GM12873 (cell line): ENCODE measurements at regions not wholly inside any gene's neighbourhood (a gene's known extent, or its start where the extent isn't known, plus 50 kb on each side); places are given as distances from the start of the nearest gene placed in this dataset.

Experiments
- TF ChIP-seq, protein P1 (sequence below): IDR thresholded peaks from 2 replicates; pipeline ENCODE4 v1.5.1; 2012; ENCODE audit warnings: low read depth, mild to moderate bottlenecking, moderate library complexity, low read length, control low read depth; ENCODE audit not compliant: insufficient read depth; ENCODE audit errors: missing control alignments

DNA sequence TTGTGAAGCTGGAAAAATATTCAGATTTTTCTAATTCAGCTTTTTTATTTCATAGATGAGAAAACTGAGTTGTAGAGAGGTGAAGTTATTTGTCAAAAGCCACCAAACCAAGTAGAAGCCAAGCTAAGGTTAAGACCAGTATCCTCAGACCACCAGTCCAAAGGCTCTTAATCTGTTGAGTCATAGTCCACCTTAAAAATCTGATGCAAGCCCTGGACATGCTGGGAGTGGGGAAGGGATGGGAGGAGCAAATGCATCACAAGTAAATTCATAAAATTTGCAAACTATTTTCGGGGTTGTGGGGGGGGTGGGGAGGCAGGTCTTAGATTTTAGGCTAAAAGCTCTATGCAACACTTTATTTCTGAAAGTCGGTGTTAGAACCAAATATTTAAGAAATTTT lies 307.7 kb upstream of the SEMA6D start:
- TF ChIP-seq, protein P1, sequence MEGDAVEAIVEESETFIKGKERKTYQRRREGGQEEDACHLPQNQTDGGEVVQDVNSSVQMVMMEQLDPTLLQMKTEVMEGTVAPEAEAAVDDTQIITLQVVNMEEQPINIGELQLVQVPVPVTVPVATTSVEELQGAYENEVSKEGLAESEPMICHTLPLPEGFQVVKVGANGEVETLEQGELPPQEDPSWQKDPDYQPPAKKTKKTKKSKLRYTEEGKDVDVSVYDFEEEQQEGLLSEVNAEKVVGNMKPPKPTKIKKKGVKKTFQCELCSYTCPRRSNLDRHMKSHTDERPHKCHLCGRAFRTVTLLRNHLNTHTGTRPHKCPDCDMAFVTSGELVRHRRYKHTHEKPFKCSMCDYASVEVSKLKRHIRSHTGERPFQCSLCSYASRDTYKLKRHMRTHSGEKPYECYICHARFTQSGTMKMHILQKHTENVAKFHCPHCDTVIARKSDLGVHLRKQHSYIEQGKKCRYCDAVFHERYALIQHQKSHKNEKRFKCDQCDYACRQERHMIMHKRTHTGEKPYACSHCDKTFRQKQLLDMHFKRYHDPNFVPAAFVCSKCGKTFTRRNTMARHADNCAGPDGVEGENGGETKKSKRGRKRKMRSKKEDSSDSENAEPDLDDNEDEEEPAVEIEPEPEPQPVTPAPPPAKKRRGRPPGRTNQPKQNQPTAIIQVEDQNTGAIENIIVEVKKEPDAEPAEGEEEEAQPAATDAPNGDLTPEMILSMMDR, result no peak

DNA sequence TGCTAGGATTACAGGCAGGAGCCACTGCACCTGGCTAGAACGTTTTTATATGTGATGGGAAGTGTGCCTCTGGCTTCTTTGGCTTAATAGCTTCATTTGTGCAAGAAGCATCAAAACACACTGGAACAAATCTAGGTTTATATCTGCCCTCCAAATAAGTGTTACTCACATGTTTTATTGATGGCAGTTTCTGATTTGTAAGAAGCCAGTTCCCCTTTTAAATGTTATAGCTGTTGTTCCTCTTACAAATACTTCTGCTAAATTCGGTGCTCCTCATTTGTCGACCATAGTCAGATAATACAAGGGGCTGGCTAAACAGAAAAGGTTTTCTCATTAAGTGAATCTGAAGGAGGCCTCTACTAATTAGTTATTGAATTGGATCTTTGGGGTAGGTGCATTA lies 307.1 kb upstream of the SEMA6D start:
- TF ChIP-seq, protein P1, result no peak

DNA sequence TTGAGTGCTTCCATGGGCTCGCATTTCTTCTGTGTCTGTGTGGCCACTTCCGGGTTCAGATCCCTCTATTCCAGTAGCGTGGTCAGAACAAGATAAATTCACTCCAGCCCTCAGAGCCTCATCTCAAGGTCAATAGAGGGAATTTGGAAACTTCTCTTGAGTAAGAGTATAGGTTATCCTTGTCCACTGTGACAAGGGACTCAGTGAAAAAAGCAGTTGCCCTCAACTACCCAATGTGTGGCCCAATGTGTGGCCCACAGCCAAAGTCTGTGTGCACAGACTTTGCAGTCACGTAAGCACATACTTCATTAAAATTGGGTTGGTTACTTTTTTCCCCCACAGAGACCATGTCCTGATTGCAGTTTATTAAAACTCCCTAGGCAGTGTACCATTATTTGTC lies 305.6 kb upstream of the SEMA6D start:
- TF ChIP-seq, protein P1, result no peak

DNA sequence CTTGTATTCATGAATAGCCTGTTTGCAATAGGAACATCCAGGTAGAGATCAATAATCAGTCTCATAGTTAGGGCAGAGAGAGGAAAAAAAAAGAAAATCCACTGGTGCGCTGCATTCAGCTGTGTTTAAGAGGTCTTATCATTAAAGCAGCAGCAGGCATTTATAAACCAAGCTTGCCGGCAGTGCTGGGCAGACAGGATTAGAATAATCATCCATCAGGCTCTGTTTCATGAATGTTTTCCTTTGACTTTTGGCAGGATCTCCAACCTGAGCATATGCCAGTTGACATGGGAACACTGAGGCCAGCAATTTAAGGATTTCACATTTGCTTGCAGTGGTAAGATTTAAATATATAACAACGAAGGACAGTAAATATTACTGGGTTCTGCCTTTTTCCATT lies 305.2 kb upstream of the SEMA6D start:
- TF ChIP-seq, protein P1, result no peak

DNA sequence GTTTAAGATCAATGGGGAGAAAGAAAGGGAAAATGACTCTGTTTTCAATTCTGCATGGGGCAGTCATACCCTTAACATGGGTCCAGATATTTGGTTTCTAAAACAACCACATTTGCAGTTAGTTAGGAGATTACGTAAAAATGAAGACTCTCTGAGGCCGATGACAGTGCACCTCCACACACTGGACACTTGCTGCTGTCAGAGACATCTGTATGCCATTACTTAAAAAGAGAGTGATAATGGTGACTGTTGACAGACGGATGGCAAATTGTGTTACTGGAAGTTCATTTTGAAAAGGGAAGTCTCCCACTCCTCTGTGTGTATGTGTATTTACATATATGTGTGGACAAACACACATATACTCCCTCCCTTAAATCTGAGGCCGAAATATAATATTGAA lies 304.5 kb upstream of the SEMA6D start:
- TF ChIP-seq, protein P1, result no peak

DNA sequence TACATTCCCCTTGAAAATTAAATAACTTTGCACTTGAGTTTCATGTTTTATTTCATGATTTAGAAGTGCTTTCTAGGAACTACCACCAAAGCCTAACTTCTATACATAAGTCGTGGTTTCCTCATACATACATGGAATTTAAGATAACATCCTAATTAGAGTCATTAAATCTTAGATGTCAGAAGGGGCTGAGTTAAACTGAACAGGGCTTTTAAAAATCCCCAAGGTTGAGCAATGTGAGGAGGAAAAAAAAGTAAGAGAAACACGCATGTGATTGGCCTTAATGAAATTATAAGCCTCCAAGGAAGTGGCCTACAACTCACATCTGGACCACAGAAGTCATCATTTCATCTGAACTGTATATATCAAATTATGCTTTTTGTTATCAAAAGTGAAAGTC lies 303.1 kb upstream of the SEMA6D start:
- TF ChIP-seq, protein P1, result no peak

DNA sequence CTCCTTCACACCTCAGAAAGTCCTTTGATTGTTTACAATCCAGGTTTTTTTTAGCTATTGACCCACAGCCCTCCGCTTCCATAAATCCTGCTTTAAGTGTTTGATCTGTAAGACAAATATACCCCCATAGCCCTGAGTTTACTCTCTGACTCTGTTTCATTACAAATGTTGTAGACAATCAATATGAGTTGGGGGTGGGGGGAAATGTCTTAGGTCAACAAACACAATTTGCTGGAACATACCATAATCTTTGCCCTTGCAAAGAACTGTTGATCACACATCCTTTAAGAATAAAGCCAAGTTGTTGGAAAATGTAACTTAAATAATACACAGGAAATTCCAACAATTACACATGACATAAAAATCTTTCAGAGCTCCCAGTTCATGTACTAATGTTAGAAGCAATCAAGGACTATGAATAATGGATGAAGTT lies 301.8 kb upstream of the SEMA6D start:
- TF ChIP-seq, protein P1, result no peak

DNA sequence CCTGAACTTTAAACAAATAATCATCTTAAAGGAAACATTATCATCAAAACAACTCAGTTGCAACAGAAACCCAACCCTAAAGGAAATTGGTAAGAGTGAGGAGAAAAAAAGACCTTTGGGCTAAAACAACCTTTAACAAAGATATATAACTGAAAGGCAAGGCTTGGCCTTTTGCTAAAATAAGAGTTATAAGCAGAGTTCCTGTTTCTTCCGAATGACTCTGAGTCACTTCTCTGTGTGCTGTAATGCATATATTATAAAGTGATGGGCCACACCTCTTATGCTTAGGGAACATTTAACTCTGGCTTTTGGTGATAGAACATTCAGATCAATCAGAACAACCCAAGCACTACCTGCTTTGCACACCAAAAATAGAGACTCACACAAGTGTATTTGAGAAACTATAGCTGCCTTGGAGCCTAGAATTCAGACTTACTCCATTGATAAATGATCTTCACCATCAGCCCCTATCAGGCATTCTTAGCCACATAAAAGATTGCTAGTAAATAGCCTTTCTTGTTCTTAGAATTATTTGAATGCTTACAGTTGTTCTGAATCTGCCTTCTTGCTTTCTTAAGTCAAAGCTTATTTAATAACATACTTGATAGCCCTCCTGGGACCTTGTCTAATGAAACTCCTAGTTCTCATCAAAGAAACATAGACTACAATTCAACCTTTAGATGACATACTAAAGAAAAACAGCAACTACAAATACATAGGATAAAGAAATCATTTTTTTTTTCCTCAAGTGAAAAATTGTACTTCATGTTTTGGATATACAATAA lies 294.2 kb upstream of the SEMA6D start:
- TF ChIP-seq, protein P1, result no peak
